Tibial nerve (tissue), 4 donors: ENCODE measurements at regions not wholly inside any gene's neighbourhood (a gene's known extent, or its start where the extent isn't known, plus 50 kb on each side); places are given as distances from the start of the nearest gene placed in this dataset.

ENCODE experiments used
- DNase-seq, 2 donors: peaks; one replicate each; pipeline ENCODE4 v3.0.0-alpha.2; 2019; ENCODE audit warnings: low spot score in 2 of 2
- H3K27ac ChIP-seq, 4 donors: fragments of 200-600 bp; sonication (generic) in 3 of 4; one replicate each; pipeline ENCODE4 v1.5.1; 2017 to 2019; ENCODE audit warnings: mild to moderate bottlenecking in 1 of 4
- H3K27me3 ChIP-seq, 2 donors: fragments of 200-600 bp; sonication (generic) in 1 of 2; one replicate each; pipeline versions ENCODE4 v1.5.1 to v1.6.0; 2017 to 2019
- H3K36me3 ChIP-seq, 3 donors: fragments of 200-600 bp; sonication (generic); one replicate each; pipeline ENCODE4 v1.5.1; 2018 to 2019
- H3K4me1 ChIP-seq, 4 donors: fragments of 200-600 bp; sonication (generic) in 3 of 4; one replicate each; pipeline ENCODE4 v1.5.1; 2017 to 2019
- H3K4me3 ChIP-seq, 4 donors: fragments of 200-600 bp; sonication (generic) in 3 of 4; one replicate each; pipeline ENCODE4 v1.5.1; 2017 to 2019; ENCODE audit warnings: mild to moderate bottlenecking in 1 of 4, moderate library complexity in 1 of 4
- H3K9me3 ChIP-seq, 4 donors: fragments of 200-600 bp; sonication (generic) in 3 of 4; one replicate each; pipeline ENCODE4 v1.5.1; 2017 to 2019
- CTCF ChIP-seq, 5 experiments: fragments of 200-600 bp in 3 of 5; fragments of 450-650 bp in 2 of 5; sonication (generic) in 3 of 5; IDR thresholded peaks; one replicate each; pipeline ENCODE4 v1.5.1; 2016 to 2019; ENCODE audit warnings: antibody characterized with exemption in 5 of 5, mild to moderate bottlenecking in 3 of 5, moderate library complexity in 2 of 5
- EP300 ChIP-seq, 2 donors: sonication (generic); formaldehyde crosslinking; IDR thresholded peaks; one replicate each; pipeline ENCODE4 v1.6.1; 2017; ENCODE audit warnings: antibody characterized with exemption in 2 of 2, mild to moderate bottlenecking in 1 of 2
- POLR2A ChIP-seq, 2 donors: fragments of 450-650 bp; IDR thresholded peaks; one replicate each; pipeline ENCODE4 v1.6.1; 2017; ENCODE audit warnings: antibody characterized with exemption in 2 of 2, mild to moderate bottlenecking in 2 of 2, moderate library complexity in 2 of 2
- WGBS, 2 donors: methylation state at CpG; one replicate each; pipeline ENCODE4 v1.1.5; 2018; 5-methylcytosine and 5-hydroxymethylcytosine counted together

- no peak for DNase-seq
- Histone ChIP-seq H3K27me3 (no peaks in the 10 kb centered on the region), H3K4me3 (no peak overlapping the region), H3K9me3 (no peaks in the 10 kb centered on the region), H3K27ac (no peak overlapping the region), H3K4me1 (no peaks in the 10 kb centered on the region), H3K36me3 (no peaks in the 10 kb centered on the region)
- WGBS, 2 donors: 75 to 78% methylated on average over 2 of the region's 2 CpGs
- no peak for TF ChIP-seq POLR2A (IDR thresholded peaks at IDR 0.05)
- TF ChIP-seq CTCF (IDR thresholded peaks at IDR 0.05): no peak
- no peak for TF ChIP-seq EP300 (IDR thresholded peaks at IDR 0.05)
Measured at GRCh38 chr13:37364956-37365355, 233.6 kb downstream of the POSTN start.

- H3K27me3 ChIP-seq: no peaks in the 10 kb centered on the region
- TF ChIP-seq CTCF (IDR thresholded peaks at IDR 0.05): no peak
- no peak for TF ChIP-seq EP300 (IDR thresholded peaks at IDR 0.05)
- TF ChIP-seq POLR2A (IDR thresholded peaks at IDR 0.05): no peak
- no peak overlapping the region for H3K27ac ChIP-seq
- no peaks in the 10 kb centered on the region for H3K4me1 ChIP-seq
- no peaks in the 10 kb centered on the region for H3K9me3 ChIP-seq
- DNase-seq: no peak
- 41 to 68% methylated on average over 1 of the region's 1 CpG for WGBS, 2 donors
- H3K4me3 ChIP-seq: no peak overlapping the region
- H3K36me3 ChIP-seq: no peaks in the 10 kb centered on the region
Measured at GRCh38 chr13:37364007-37364406, 234.6 kb downstream of the POSTN start.

- DNase-seq: no peak
- no peak for TF ChIP-seq CTCF (IDR thresholded peaks at IDR 0.05)
- no peak for TF ChIP-seq EP300 (IDR thresholded peaks at IDR 0.05)
- TF ChIP-seq POLR2A (IDR thresholded peaks at IDR 0.05): no peak
- Histone ChIP-seq H3K36me3 (no peaks in the 10 kb centered on the region), H3K9me3 (no peaks in the 10 kb centered on the region), H3K4me1 (no peaks in the 10 kb centered on the region), H3K27me3 (no peaks in the 10 kb centered on the region), H3K4me3 (no peak overlapping the region), H3K27ac (no peak overlapping the region)
- WGBS, 2 donors: 90 to 94% methylated on average over 3 of the region's 3 CpGs
Measured at GRCh38 chr13:37361608-37362007, 237.0 kb downstream of the POSTN start.

- Histone ChIP-seq H3K36me3 (no peaks in the 10 kb centered on the region), H3K27me3 (no peaks in the 10 kb centered on the region), H3K4me1 (no peaks in the 10 kb centered on the region), H3K9me3 (no peaks in the 10 kb centered on the region), H3K4me3 (no peak overlapping the region), H3K27ac (no peak overlapping the region)
- DNase-seq: no peak
- 43 to 64% methylated on average over 2 of the region's 2 CpGs for WGBS, 2 donors
- TF ChIP-seq EP300 (IDR thresholded peaks at IDR 0.05) (no peak), POLR2A (IDR thresholded peaks at IDR 0.05) (no peak)
Measured at GRCh38 chr13:37360556-37360955, 238.0 kb downstream of the POSTN start.

- H3K27me3 ChIP-seq: no peaks in the 10 kb centered on the region
Measured at GRCh38 chr13:37357548-37357947, 241.0 kb downstream of the POSTN start.

More at GRCh38 chr13:37357548-37357947, 241.0 kb downstream of the POSTN start:
- TF ChIP-seq POLR2A (IDR thresholded peaks at IDR 0.05) (no peak), CTCF (IDR thresholded peaks at IDR 0.05) (no peak), EP300 (IDR thresholded peaks at IDR 0.05) (no peak)
- no peak overlapping the region for H3K27ac ChIP-seq
- no peak overlapping the region for H3K4me3 ChIP-seq
- no peak for DNase-seq
- no peaks in the 10 kb centered on the region for H3K4me1 ChIP-seq
- no peaks in the 10 kb centered on the region for H3K9me3 ChIP-seq
- WGBS, 2 donors: 97 to 100% methylated on average over 1 of the region's 1 CpG
- no peaks in the 10 kb centered on the region for H3K36me3 ChIP-seq
